Prostate gland (tissue), 2 donors: ENCODE measurements at regions not wholly inside any gene's neighbourhood (a gene's known extent, or its start where the extent isn't known, plus 50 kb on each side); places are given as distances from the start of the nearest gene placed in this dataset.

Source experiments
- DNase-seq: peaks from one replicate; pipeline ENCODE4 v3.0.0-alpha.2; 2019; ENCODE audit warnings: low spot score
- H3K27ac ChIP-seq, 2 donors: fragments of 200-600 bp; sonication (generic); 2 replicates each; pipeline ENCODE4 v1.5.1; 2017 to 2019
- H3K27me3 ChIP-seq: fragments of 200-600 bp; sonication (generic); replicated peaks from 2 replicates; pipeline ENCODE4 v1.5.1; 2019; ENCODE audit not compliant: insufficient read depth
- H3K36me3 ChIP-seq, 2 donors: fragments of 200-600 bp; sonication (generic); 1 replicate in 1 of 2; 2 replicates in 1 of 2; pipeline versions ENCODE4 v1.5.1 to v1.8.1; 2017 to 2019
- H3K4me1 ChIP-seq: fragments of 200-600 bp; sonication (generic); replicated peaks from 2 replicates; pipeline ENCODE4 v1.5.1; 2019
- H3K4me3 ChIP-seq, 2 donors: fragments of 200-600 bp; sonication (generic); 2 replicates each; pipeline ENCODE4 v1.5.1; 2017 to 2019
- H3K9me3 ChIP-seq: fragments of 200-600 bp; sonication (generic); 2 replicates; pipeline ENCODE4 v1.5.1; 2017
- CTCF ChIP-seq, 4 experiments: fragments of 200-600 bp in 2 of 4; fragments of 450-650 bp in 2 of 4; sonication (generic) in 2 of 4; IDR thresholded peaks; 1 replicate in 3 of 4; 2 replicates in 1 of 4; pipeline ENCODE4 v1.5.1; 2016 to 2019; ENCODE audit warnings: antibody characterized with exemption in 4 of 4, mild to moderate bottlenecking in 2 of 4, moderate library complexity in 2 of 4
- POLR2A ChIP-seq: fragments of 450-650 bp; IDR thresholded peaks from one replicate; pipeline ENCODE4 v1.6.1; 2016; ENCODE audit warnings: antibody characterized with exemption, mild to moderate bottlenecking
- POLR2AphosphoS5 ChIP-seq: sonication (generic); formaldehyde crosslinking; IDR thresholded peaks from one replicate; pipeline ENCODE4 v1.6.1; 2017; ENCODE audit warnings: antibody characterized with exemption
- WGBS: methylation state at CpG from one replicate; pipeline ENCODE4 v1.1.5; 2018; 5-methylcytosine and 5-hydroxymethylcytosine counted together
- intact Hi-C: fragments of 100-400 bp; cut with DNase I; formaldehyde crosslinking; loops from one replicate; pipeline ENCODE4 v1.14.2; 2022

GRCh38 chr14:100410056-100410565 is 87.0 kb downstream of the SLC25A47 start:
- no peaks in the 10 kb centered on the region for H3K36me3 ChIP-seq
- no peak overlapping the region for H3K27ac ChIP-seq
- TF ChIP-seq CTCF (IDR thresholded peaks at IDR 0.05) (no peak), POLR2A (no peak), POLR2AphosphoS5 (no peak)
- H3K4me1 ChIP-seq: peaks cover 5% of the 10 kb centered on the region
- WGBS: 57% methylated on average over 8 of the region's 8 CpGs
- H3K9me3 ChIP-seq: no peaks in the 10 kb centered on the region
- no peak for DNase-seq
- H3K27me3 ChIP-seq: no peaks in the 10 kb centered on the region
- intact Hi-C loops: no loop called here
- no peak overlapping the region for H3K4me3 ChIP-seq

GRCh38 chr14:100413699-100414098 is 90.6 kb downstream of the SLC25A47 start:
- WGBS: 96% methylated on average over 7 of the region's 7 CpGs
- TF ChIP-seq POLR2AphosphoS5 (no peak), POLR2A (no peak), CTCF (IDR thresholded peaks at IDR 0.05) (no peak)
- Histone ChIP-seq H3K4me3 (no peak overlapping the region), H3K36me3 (no peaks in the 10 kb centered on the region), H3K27ac (no peak overlapping the region), H3K9me3 (no peaks in the 10 kb centered on the region), H3K27me3 (no peaks in the 10 kb centered on the region), H3K4me1 (peaks cover 5% of the 10 kb centered on the region)
- DNase-seq: no peak
- intact Hi-C loops: no loop called here

DNA sequence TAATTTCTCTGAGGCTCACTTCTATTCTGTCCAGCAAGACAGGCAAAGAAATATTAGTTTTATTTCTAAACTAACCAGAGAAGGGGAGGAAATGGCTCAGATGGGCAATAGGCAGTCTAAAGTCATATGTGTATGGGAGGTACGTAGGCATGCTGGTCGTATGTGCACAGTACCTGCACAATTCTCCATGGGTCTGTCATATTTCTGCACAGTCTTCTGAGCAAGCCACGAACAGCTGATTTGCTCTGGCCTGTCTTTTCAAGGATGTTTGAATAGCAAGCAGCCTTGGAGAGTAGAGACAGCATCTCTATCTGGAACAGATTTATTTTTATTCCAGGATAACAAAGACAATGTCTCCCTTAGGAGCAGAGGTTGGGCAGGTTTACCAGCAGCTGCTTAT is 92.1 kb downstream of the SLC25A47 start:
- WGBS: 89% methylated on average over 3 of the region's 3 CpGs
- no peak for DNase-seq
- Histone ChIP-seq H3K27ac (no peak overlapping the region), H3K4me3 (no peak overlapping the region), H3K27me3 (no peaks in the 10 kb centered on the region), H3K9me3 (no peaks in the 10 kb centered on the region), H3K4me1 (peaks cover 2% of the 10 kb centered on the region), H3K36me3 (no peaks in the 10 kb centered on the region)
- intact Hi-C loops: no loop called here
- no peak for TF ChIP-seq POLR2A
- TF ChIP-seq POLR2AphosphoS5: no peak
- no peak for TF ChIP-seq CTCF (IDR thresholded peaks at IDR 0.05)

DNA sequence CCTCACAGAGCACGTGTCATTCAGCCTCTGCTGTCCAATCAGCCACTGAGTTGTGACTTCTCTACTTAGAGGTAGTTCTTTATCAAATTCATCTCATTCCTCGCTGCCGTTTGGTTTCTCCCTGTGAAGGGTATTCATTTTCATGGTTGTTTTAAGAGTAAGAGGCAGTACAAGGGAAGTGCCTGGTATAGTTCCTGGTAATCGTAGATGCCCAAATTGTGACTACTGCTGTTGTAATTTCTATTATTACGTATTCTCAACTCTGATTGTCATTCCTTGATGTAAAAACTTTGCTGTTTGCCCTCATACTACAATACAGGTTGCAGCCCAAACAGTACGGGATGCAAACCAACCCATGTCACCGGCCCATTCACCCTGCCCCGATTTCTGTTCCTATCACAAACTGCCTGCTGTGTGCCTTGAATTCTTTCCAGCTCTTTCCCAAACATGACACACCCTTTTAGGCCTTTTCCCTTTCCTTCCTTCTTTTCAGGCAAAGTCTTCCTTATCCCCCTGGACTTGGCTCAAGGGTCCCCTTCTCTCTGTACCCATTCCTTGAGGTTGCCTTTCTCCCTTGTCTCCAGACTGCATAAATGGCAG is 93.0 kb downstream of the SLC25A47 start:
- no peaks in the 10 kb centered on the region for H3K36me3 ChIP-seq
- intact Hi-C loops: no loop called here
- WGBS: 84% methylated on average over 8 of the region's 8 CpGs
- H3K4me3 ChIP-seq: no peak overlapping the region
- no peaks in the 10 kb centered on the region for H3K9me3 ChIP-seq
- no peak for TF ChIP-seq POLR2A
- no peak for TF ChIP-seq POLR2AphosphoS5
- TF ChIP-seq CTCF (IDR thresholded peaks at IDR 0.05): no peak
- no peaks in the 10 kb centered on the region for H3K27me3 ChIP-seq
- no peaks in the 10 kb centered on the region for H3K4me1 ChIP-seq
- DNase-seq: no peak
- no peak overlapping the region for H3K27ac ChIP-seq
